Stimulated activated CD4-positive, alpha-beta T cell treated with anti-CD3 and anti-CD28 coated beads, TNF-alpha, amount 100 ng/mL, for 4 hours (primary cell): ENCODE measurements at regions not wholly inside any gene's neighbourhood (a gene's known extent, or its start where the extent isn't known, plus 50 kb on each side); places are given as distances from the start of the nearest gene placed in this dataset.

Experiments
- DNase-seq, 3 experiments: peaks; one replicate each; pipeline ENCODE4 v3.0.0-alpha.2; 2020; ENCODE audit warnings: low read depth in 3 of 3

DNA sequence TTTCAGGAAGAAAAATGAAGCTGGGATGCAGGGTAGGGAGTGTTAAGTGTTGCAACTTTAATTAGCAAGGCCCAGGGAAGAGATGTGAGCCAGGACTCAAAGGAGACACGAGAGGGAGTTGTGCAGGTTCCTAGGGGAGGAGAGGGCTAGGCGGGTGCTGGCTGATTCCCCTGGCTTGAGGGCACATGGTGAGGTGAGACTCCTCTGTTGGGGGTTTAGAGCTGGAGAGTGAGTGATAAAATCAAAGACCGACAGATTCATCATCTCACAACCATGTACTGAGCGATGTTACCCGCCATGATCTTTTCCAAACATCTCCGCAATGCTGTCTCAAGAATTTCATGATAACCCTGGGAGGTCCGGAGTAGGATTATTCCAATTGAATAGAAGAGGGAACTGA is 161.8 kb upstream of the CSF3R start:
- DNase-seq, result no peak

DNA sequence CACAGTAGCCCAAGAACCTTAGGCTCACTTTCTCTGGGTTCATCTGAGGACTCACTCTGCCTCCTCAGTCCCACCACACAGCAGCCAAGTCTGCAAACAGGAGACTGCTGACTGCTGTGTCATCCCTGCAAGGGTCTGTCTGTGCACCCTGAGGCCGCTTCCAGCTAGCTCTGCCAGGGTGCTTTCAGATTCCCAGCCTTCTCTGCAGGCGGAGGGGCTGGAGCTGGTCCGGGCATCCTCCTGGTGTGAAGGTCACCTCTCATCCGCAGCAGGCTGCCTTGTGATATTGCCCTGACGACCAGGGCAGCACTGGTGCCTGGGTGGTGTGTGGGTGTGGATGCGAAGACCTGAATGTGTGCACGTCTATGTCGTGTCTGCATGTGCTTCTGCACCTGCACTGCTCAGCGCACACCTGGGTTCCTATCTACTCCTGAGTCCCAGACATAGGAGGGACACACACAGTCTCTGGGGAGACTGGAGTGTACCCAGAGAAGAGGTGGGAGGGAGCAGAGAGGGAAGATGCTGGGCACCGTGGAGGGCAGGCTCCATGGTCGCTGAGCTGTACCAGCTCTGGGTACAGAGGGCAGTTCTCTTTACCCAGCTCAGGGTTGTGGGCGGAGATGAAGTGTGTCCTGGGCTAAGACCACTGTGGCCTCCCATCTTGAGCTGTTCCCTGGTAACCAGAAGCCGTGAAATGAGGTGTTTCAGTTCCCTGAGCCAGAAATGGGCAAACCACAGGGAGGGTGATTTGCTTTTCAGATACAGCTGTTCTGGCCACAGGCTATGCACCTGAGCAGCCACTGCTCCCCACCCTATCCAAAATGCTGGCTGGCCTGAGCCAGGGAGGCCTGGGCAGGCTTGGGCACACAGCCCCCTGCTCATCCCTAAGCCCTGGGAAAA is 160.9 kb upstream of the CSF3R start:
- DNase-seq, result no peak

DNA sequence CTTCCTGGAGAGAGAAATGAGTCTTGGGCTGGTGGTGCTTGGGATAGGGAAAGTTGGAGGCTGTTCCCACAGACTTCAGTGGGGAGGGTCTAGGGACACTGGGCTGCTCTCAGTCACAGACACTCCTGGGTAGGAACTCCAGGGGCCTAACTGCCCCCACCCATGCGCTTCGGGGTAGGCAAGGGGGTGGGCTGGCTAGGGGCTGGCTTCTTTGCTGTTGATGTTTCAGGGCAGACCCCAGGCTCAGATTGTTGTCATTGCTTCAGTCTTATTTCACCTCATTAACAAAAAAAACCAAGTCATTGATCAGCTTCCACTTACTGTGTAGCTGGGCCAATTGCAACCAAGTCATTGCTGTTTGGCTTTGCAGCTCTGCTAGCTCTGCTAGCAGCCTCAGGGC is 160.1 kb upstream of the CSF3R start:
- no peak for DNase-seq

DNA sequence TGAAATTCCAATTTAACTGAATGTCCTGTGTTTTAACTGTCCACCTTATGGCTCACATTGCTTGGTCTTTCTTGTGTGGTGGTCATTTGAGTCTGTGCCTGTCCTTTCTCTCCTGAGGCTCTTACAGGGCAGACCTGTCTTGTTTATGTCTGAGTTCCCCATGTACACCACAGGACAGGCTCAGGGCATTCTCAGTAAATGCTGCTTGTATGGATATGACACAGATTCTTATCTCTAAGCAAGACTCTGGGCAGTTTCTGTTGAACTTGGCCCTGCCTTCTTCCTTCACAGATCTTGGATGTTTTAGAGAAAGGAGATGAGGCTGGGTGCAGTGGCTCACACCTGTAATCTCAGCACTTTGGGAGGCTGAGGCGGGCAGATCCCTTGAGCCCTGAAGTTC is 159.1 kb upstream of the CSF3R start:
- no peak for DNase-seq

DNA sequence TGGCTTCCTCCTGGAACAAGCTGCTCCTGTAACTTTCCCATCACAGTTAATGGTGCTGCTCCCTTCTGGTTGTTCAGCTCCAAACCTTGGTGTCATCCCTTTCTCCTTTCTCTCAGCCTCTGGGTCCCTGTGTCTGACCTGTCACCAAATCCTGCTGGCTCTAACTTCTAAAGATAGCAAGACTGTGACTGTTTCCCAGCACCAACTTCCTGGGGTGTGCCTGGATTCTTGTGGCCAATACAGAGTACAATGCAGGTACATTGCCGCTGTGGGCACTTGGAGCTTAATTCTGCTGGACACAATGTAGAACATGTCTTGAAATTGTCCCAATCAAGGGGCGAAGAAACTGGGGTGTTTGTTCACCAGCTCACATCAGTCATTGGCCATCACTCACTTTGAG is 156.7 kb upstream of the CSF3R start:
- DNase-seq, result no peak

DNA sequence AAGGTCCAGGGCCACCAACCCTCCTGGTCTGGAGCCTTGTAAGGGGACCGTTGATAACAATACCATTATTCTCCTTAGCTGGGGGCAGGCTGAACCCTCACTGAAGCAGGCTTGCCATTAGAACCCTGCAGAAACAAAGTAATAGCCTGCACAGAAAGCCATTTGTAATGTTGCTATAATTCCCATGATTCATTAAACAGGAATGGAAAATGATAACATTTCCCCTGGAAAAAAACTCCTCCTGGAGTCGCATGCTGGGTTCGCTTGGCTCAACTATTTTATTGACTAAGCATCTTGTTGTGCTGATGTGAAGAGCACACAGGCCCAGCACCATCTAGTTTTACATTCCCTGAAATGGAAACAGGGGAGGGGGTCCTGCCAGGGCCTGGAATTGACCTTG is 155.6 kb upstream of the CSF3R start:
- DNase-seq, result no peak

DNA sequence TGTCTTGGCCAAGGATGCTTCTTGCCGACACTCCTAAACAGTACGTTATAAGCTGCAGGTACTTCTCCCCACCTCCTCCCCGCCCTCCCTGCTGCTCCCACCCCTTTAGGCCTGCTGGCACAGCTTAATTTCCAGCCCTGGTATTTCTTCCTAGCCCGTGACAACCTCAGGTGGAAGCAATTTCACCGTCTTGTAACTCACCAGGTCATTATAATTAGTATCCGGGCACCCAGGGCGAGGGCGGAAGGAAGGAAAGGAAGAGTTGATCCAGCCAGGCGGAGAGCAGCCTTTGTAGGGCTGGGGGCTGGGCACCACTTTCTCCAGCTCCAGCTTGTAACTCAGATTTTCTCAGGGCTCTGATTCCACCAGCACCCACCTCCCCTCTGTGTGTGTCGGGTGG is 153.5 kb upstream of the CSF3R start:
- no peak for DNase-seq

DNA sequence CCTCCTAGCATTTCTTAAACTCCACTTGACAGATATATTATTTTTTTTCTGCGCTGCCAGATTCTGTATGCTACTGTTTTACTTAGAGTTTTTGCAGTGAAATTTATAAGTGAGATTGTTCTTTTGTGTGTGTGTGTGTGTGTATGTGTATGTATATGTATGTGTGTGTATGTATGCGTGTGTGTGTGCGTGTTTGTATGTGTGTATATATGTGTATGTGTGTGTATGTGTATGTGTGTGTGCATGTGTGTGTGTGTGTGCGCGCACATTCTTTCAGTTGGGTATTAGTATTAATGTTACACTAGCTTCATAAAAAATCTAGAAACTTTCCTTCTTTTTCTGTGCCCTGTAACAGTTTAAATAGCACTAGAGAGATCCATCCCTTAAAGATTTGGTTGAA is 152.6 kb upstream of the CSF3R start:
- DNase-seq, result no peak

DNA sequence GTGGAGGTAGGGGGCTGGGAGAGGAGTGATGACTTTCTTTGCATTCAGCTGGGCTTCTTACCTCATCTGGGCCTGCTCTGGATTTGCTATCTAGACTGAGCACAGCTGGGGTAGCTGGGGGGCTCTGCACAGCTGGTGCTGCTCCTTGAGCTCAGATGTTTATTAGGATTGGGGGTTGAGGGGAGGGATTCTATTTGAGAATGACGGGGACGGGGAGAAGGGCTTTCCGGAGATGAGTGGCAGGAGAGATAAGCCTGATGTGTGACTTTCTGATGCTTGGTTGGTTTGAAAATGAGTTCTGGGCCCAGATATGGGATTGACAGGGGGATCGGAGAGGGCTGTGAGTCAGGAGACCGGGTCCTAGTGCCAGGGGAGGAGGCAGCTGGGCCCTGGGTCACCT is 146.1 kb upstream of the CSF3R start:
- DNase-seq, result no peak

DNA sequence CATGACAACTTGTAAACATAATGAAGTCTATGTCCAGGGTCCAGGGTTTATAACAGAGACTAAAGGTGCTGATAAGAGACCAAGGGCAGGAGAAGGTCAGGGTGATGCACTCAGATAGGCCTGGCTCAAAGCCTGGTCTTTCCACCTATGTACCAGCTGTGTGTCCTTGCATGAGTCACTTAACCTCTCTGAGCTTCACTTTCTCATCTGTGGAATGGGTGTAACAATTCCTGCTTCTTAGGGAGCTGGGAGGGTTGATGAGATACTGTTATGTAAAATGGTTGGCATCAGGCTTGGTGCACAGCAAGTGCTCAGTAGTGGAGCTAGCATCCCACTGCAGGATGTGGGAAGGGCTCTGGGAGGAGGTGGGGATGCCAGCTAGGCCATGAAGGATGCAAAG is 143.7 kb upstream of the CSF3R start:
- no peak for DNase-seq

DNA sequence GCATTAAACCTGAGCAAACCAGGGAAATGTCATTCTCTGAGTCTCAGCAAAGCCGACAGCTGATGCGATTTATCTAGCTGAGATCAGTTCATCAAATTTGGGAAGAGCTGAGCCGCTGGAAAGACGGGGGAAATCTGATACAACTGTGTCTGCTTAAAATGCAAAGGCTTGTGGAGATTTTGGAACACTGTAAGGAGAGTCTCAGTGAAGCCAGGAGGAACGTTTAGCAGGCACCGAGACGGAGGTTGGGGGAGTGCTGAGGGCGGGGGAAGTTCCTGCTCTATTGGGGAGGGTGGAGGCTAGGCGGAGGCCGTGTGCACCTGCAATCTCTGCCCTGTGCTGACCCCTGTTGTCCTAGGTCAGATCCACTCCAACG is 143.2 kb upstream of the CSF3R start:
- DNase-seq, result no peak

DNA sequence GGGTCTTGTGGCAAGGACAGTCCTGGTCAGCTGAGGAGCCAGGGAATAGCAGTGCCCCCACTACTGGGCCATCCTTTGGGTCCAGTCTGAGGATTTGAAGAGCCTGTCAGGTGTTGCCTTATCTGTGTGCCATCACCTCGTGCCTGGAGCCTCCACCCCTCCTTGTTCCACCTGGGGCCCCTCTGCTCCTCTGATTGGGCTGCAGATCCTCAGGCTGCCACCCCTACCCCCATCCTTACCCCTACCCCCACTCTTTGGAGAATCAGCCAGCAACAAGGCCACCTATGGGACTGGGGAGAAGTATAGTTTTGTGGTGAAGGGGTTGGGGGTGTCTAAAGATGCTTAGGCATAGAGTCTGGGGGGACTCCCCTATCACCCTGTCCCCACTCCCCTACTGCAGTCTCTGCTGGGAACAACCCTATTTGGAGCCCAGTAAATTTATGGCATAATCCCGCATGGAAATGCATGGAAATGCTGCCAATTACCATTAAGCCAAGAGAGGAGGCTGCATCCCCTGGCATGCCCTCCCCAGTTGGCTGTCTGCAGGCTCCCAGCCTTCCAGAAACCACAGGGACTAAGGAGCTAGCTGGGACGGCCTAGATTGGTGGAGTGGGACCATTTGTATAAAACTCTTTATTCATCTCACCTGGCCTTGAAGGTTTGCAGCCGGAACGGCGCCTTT is 142.7 kb upstream of the CSF3R start:
- no peak for DNase-seq

DNA sequence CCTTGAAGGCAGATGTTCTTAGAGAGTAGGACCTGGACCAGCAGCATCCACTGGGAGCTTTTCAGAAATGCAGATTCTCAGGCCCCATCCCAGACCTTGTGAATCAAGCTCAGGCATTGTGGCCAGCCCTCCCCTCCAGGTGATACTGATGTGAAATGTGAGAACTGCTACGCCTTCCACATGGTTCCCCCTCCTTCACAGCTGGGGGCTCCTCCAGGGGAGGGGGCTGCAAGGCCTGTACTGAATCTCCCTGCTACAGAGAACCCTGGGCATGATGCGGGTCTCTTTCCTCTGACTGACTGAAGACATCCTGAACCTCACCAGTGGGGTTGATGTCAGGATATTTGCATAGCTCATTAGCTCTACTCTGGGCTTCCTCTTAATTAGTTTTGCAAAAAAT is 141.8 kb upstream of the CSF3R start:
- no peak for DNase-seq

DNA sequence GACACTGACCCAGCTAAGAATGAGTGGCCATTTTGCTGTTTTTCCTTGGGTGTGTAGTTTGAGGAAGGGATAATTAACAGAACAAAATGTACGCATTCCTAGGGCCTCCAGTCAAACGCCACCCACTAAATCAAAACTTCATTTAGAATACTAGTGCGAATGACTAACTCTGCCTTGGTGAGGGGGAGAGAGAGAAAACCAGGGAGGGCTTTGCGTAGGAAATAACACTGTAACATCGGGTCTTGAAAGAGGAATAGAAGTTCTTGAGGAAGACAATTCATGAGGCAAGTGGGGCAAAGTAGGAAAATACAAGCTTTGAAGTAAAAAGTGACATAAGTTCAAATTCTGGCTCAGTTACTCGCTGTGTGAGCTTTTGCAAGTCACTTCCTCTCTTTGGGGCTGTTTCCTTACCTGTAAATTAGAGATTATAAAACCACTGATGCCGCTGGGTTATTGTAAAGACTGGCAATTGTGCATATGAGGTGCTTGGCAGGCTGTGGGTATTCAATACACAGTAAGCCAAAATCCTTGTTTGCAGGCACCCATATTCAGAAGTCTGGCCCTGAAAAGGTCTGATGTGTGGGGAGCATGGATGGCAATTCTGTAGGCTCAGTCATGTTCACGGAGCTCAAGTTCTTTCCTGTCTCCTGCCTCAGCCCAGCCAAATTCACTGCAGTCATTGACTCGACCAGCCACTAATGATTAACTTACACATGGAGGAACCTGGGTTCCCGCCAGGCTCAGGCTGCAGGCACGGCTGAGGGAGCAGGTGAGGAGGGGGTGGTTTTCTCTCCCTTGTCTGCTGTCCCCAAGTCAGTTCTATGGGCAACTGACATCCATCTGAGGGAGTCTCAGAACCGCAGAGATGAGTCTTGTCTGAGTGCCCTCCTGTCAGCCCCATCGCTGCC is 140.3 kb upstream of the CSF3R start:
- DNase-seq, result no peak

DNA sequence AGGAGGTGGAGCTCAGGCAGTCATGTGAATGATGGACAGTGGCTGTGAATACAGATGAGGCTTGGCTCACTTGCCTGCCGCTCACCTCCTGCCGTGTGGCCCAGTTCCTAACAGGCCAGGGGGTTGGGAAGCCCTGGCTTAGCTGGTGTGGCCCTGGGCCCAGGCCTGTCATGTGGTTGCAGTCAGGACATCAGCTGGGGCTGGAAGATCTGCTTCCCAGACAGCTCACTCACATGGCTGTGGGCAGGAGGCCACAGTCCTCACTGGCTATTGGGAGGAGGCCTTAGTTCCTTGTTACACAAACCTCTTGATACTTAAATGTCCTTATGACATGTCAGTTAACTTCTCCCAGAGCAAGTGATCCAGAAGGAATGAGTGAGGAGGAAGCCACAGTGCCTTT is 138.8 kb upstream of the CSF3R start:
- no peak for DNase-seq

DNA sequence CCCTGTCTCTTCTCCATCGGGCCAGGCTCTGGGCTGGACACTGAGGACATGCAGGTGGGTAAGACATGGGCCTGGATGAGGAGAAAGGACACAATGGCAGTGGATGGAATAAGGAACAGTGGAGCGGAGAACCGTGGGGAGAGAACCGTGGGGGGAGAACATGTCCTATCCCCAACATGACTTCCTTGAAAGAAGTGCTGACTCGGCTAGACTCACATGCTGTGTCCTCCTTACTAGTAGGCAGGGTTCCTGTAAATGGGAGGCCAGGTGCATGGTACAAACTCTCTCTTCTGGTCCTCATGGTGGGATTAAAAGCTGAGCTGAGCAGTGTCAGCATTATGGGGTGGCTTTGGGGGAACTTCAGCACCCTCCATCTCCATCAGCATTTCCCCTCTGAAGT is 137.4 kb upstream of the CSF3R start:
- no peak for DNase-seq

DNA sequence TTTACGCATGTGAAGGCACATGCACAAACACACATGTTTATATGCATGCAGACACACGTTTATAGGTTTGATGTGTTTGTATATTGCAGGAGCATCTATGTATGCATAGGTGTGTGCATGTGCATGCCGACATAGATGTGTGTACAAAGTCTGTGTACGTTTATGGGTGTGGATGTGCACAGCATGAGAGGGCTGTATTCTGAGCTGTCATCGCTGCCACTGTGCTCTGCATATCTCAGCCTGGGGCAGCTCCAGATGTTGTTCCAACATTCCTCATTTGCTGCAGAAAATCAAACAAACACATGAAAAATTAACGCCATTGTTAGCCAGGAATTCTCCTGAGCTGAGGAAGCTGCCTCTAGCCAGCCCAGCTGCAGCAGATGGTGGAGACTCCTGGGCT is 132.3 kb upstream of the CSF3R start:
- DNase-seq, result no peak

DNA sequence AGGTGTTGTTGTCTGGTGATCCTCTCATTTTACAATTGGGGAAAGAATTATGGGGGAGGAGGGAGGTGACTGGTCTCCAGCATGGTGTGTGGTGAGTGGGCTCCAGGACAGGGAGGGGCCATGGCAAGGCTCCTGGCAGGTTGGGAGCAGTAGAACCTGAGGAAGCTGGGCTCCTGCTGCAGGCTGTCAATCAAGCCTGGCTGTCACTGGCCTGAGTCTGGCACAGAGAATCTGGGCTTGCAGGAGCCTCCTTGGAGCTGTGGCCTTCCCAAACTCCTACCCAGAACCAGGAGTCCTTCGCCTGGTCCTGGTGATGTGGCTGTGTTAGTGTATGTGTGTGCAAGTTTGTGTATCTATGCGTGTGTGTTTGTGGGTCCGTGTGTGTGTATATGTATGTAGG is 131.9 kb upstream of the CSF3R start:
- no peak for DNase-seq

DNA sequence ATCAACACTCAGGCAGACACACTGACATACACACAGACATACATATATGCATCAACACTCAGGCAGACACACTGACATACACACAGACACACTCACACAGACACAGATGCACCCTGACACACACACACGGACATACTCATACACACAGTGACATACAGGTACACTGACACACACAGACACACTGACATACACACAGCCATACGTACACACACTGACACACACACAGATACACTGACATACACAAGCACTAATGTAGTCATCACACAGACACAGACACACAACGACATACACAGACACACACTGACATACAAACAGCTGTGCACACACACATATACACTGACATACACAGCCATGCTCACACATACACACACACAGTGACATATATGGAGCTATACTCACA is 131.0 kb upstream of the CSF3R start:
- DNase-seq, result no peak

DNA sequence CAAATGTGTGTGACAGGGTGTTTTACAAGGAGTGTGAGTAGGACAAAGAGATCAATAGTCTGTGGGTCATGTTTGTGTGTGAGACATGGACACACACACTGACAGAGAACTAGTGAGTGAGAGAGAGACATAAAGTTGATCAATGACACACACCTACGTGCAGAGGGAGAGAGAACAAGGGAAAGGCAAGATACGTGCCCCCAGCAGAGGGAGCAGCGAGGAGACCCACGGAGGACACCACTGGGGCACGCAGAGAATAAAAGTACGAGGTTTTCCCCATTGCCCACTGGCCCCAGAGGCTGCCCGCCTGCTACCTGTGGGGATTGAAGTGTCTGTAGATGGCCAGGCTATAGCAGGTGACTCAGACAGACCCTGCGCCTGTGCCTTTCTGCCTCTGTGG is 130.2 kb upstream of the CSF3R start:
- no peak for DNase-seq

DNA sequence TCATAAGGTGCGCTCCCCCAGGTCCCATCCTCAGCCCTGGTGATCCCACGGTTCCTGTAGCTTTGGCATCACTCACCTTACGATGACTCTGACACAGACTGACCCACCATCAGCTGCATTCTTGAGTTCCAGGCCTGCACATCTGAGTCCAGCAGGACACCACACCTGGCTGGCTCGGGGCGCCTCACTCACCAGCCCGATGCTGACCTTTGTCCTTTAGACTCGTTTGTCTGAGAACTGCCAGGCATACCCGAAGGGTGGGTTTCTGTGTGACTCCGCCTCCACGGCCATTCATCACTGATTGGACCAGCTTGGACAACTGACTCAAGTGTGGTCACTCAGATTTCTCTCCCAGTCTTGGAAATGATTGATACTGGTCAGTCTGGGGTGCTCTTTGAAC is 129.4 kb upstream of the CSF3R start:
- DNase-seq, result no peak

DNA sequence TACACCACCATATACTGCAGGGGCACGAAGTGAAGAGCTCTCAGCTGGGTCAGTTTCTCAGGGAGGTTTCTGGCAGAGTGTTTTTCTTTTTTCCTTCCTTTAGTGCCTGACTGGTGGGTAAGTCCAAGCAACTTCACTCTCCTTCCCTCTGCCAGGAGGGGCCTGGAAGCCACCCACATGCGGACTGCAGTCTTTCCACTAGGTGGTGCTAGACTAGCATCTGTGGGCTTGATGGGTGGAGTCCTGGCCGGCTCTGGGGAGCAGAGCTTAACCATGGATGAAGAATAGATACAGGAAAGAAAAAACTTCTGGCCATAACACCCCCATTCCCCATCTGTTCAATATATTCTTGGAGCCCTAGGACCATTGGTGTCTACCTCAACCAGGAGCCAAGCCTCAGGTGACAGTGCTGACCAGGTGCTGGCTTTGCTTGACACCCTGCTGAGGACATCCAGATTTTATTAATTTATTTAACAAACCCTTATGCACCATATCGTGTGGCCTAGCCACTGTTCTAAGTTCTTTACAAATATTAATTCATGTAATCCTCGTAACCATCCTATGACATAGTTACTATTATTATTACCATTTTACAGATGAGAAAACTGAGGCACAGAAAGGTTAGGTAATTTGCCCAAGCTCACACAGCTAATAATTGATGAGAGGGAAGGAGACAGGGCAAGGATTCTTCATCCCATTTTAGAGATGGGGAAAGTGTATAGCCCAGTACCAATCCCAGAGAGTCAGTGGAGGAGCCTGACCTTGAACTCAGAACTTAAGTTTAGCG is 126.7 kb upstream of the CSF3R start:
- DNase-seq, result no peak
